ENCODE measurements at regions not wholly inside any gene's neighbourhood (a gene's known extent, or its start where the extent isn't known, plus 50 kb on each side); places are given as distances from the start of the nearest gene placed in this dataset.

DNA sequence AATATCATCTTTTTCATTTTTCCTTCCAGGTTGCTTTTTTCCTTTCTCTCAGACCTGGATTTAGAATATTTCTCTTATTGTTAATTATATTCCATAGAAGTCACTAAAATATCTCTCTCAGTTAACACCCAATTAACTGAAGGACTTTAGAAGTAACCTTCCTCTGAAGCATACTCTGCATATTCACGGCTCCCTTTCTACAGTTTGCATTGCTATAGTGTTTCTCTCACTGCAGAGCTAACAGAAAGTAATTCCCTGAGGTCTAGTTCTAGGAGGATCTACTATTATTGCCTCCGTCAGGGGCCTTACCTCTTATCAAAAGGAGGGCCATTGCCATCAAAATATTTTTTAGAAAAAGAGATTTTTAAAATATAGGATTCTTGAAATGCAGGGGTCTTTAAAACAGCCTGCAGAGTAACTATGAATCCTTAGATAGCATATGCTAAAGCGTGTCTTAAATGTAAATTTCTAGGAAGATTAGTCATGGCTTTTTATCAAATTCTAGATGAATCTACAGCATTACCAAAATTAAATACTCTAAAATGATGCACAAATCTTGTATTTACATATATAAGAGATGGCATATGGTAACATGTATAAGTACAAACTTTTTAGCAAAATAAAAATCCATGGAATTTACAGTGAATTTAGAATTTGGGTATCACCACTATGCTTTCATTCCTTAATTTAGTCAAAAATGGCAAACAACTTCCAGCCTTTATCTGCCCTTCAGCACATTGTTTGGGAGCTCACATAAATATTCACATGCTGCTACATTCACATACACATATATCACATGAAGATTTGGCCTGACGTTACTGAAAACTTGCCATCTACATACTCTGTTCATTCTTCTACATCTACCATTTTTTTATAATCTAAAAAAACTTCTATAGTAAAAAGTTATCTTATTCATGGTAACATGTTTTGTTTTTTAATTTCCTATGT, 696.8 kb downstream of the OTOL1 start:
- TF ChIP-seq CTCF (IDR thresholded peaks at IDR 0.05) = no peak
- no peak for DNase-seq (ENCODE audit: low spot score in 2 of 2)
- intact Hi-C loops (cut with DNase I) = no loop called here
- Histone ChIP-seq H3K27ac (no peak overlapping the region), H3K27me3 (no peaks in the 10 kb centered on the region), H3K9me3 (no peaks in the 10 kb centered on the region), H3K36me3 (no peaks in the 10 kb centered on the region), H3K4me3 (no peak overlapping the region), H3K4me1 (no peaks in the 10 kb centered on the region)

GRCh38 chr3:162195147-162195546, 698.5 kb downstream of the OTOL1 start:
- Histone ChIP-seq H3K4me1 (no peaks in the 10 kb centered on the region), H3K27me3 (no peaks in the 10 kb centered on the region), H3K27ac (no peak overlapping the region), H3K36me3 (no peaks in the 10 kb centered on the region), H3K9me3 (no peaks in the 10 kb centered on the region), H3K4me3 (no peak overlapping the region)
- no peak for TF ChIP-seq CTCF (IDR thresholded peaks at IDR 0.05)
- DNase-seq (ENCODE audit: low spot score in 2 of 2) = no peak
- intact Hi-C loops (cut with DNase I) = no loop called here

DNA sequence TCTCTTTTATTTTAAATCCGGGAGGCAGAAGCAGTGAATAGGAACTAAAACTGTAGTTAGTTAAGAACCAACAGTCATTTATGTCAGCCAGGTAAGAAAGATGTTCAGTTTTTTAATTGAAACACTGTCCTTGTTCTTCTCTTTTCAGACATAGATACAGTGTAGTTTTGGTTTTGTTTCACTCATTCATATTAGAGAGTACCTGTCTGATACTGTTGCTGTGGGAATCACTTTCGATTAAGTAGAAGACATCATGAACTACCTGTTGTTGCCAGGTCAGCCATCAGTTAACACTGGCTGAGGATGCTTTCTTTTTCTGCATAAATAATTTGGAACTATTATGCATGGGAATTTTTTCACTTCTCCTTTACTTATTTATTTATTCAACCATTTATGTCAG, 700.4 kb downstream of the OTOL1 start:
- H3K9me3 ChIP-seq = no peaks in the 10 kb centered on the region
- no peak for DNase-seq (ENCODE audit: low spot score in 2 of 2)
- no peak for TF ChIP-seq CTCF (IDR thresholded peaks at IDR 0.05)
- intact Hi-C loops (cut with DNase I) = no loop called here
- no peaks in the 10 kb centered on the region for H3K36me3 ChIP-seq
- no peaks in the 10 kb centered on the region for H3K4me1 ChIP-seq
- no peaks in the 10 kb centered on the region for H3K27me3 ChIP-seq
- H3K4me3 ChIP-seq = no peak overlapping the region
- H3K27ac ChIP-seq = no peak overlapping the region

DNA sequence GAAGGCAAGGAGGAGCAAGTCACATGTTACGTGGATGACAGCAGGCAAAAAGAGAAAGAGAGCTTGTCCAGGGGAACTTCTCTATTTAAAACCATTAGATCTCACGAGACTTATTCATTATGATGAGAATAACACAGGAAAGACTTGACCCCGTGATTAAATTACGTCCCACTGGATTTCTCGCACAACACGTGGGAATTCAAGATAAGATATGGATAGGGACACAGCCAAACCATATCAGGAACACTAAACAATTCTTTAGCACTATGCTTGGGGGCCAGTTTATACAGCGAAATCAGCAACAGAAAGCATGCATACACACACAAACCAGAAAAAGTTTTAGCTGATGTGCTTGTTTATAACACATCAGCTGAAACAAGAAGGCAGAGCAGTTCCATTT, 704.2 kb downstream of the OTOL1 start:
- no peaks in the 10 kb centered on the region for H3K36me3 ChIP-seq
- no peak for DNase-seq (ENCODE audit: low spot score in 2 of 2)
- no peaks in the 10 kb centered on the region for H3K4me1 ChIP-seq
- no peaks in the 10 kb centered on the region for H3K9me3 ChIP-seq
- H3K4me3 ChIP-seq = no peak overlapping the region
- no peak for TF ChIP-seq CTCF (IDR thresholded peaks at IDR 0.05)
- H3K27me3 ChIP-seq = no peaks in the 10 kb centered on the region
- H3K27ac ChIP-seq = no peak overlapping the region
- intact Hi-C loops (cut with DNase I) = no loop called here

DNA sequence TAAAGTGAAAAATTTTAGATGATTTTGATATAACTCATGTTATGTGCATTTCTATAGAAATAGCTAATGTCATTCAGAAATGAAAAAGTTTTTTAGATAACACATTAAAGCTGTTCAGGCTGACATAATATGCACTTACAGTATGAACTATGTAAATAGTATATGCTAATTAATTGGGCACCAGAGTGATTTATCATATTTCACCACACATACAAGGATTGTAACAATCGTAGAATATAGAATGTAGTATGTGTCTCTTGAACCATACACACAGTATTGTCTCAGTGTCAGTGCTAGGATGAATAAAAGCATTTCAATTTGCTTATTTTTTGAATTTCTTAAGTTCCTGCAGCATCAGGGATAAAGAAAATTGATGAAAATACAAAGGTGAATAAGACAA, 710.0 kb downstream of the OTOL1 start:
- no peak for TF ChIP-seq CTCF (IDR thresholded peaks at IDR 0.05)
- Histone ChIP-seq H3K27ac (no peak overlapping the region), H3K36me3 (no peaks in the 10 kb centered on the region), H3K4me1 (no peaks in the 10 kb centered on the region), H3K9me3 (no peaks in the 10 kb centered on the region), H3K27me3 (no peaks in the 10 kb centered on the region), H3K4me3 (no peak overlapping the region)
- DNase-seq (ENCODE audit: low spot score in 2 of 2) = no peak
- intact Hi-C loops (cut with DNase I) = no loop called here
